Neural cell (in vitro differentiated cells): ENCODE measurements at regions not wholly inside any gene's neighbourhood (a gene's known extent, or its start where the extent isn't known, plus 50 kb on each side); places are given as distances from the start of the nearest gene placed in this dataset.
A peak's percentile ranks its signal among the peaks of the same experiment; 100 is the strongest.

Experiments used
- H2AFZ ChIP-seq: fragments of 200-600, 300-800 bp; sonication (generic), shearing (Covaris generic); 2 replicates; pipeline ENCODE4 v1.6.0; 2014; ENCODE audit warnings: low read depth, mild to moderate bottlenecking, antibody characterized with exemption, low read length, moderate library complexity
- H3F3A ChIP-seq: fragments of 200-600 bp; shearing (Covaris generic); 2 replicates; pipeline ENCODE4 v1.6.1; 2016; ENCODE audit warnings: mild to moderate bottlenecking, moderate library complexity, mixed read lengths, antibody characterized with exemption, low read length; ENCODE audit not compliant: insufficient read depth, poor library complexity, severe bottlenecking
- H3K27ac ChIP-seq: fragments of 200-600, 300-800 bp; sonication (generic), shearing (Covaris generic); 2 replicates; pipeline ENCODE4 v1.5.1; 2014; ENCODE audit warnings: mild to moderate bottlenecking, low read length, moderate library complexity
- H3K27me3 ChIP-seq: fragments of 300-800, 200-600 bp; sonication (generic), shearing (Covaris generic); 2 replicates; pipeline ENCODE4 v1.6.0; 2014; ENCODE audit warnings: mild to moderate bottlenecking, low read depth, low read length, moderate library complexity; ENCODE audit not compliant: insufficient read depth
- H3K36me3 ChIP-seq: fragments of 300-800, 200-600 bp; sonication (generic), shearing (Covaris generic); 2 replicates; pipeline ENCODE4 v1.5.1; 2014; ENCODE audit warnings: mild to moderate bottlenecking, antibody characterized with exemption, low read length, moderate library complexity; ENCODE audit not compliant: insufficient read depth
- H3K4me2 ChIP-seq: fragments of 300-800, 200-600 bp; sonication (generic), shearing (Covaris generic); 2 replicates; pipeline ENCODE4 v1.6.0; 2014; ENCODE audit warnings: mild to moderate bottlenecking, low read length
- H3K4me3 ChIP-seq: fragments of 300-800, 200-600 bp; sonication (generic), shearing (Covaris generic); 2 replicates; pipeline ENCODE4 v1.5.1; 2014; ENCODE audit warnings: mild to moderate bottlenecking, low read length, moderate library complexity
- H3K79me2 ChIP-seq: fragments of 200-600 bp; shearing (Covaris generic); replicated peaks from 2 replicates; pipeline ENCODE4 v1.6.0; 2014; ENCODE audit warnings: mild to moderate bottlenecking, low read length, moderate library complexity; ENCODE audit not compliant: insufficient read depth
- H3K9ac ChIP-seq: fragments of 300-800, 200-600 bp; sonication (generic), shearing (Covaris generic); 2 replicates; pipeline ENCODE4 v1.6.1; 2016; ENCODE audit warnings: mild to moderate bottlenecking, low read length, mixed read lengths
- H3K9me2 ChIP-seq: fragments of 200-600 bp; shearing (Covaris generic); 2 replicates; pipeline ENCODE4 v1.6.1; 2016; ENCODE audit warnings: mild to moderate bottlenecking, low read length, mixed read lengths; ENCODE audit not compliant: insufficient read depth
- H3K9me3 ChIP-seq: fragments of 200-600, 300-800 bp; sonication (generic), shearing (Covaris generic); 2 replicates; pipeline ENCODE4 v1.6.1; 2016; ENCODE audit warnings: mild to moderate bottlenecking, mixed run types, low read length, moderate library complexity, mixed read lengths
- H4K20me1 ChIP-seq: fragments of 200-600 bp; shearing (Covaris generic); 2 replicates; pipeline ENCODE4 v1.6.1; 2016; ENCODE audit warnings: mild to moderate bottlenecking, mixed run types; ENCODE audit not compliant: insufficient read depth
- EP300 ChIP-seq: fragments of 450-650 bp; conservative IDR thresholded peaks from 2 replicates; pipeline ENCODE4 v1.6.1; 2014; ENCODE audit warnings: antibody characterized with exemption, mild to moderate bottlenecking, moderate library complexity; ENCODE audit not compliant: poor library complexity, severe bottlenecking
- EZH2 ChIP-seq: fragments of 200-600, 300-800 bp; shearing (Covaris generic), sonication (generic); IDR thresholded peaks from 2 replicates; pipeline ENCODE4 v1.6.1; 2014; ENCODE audit warnings: antibody characterized with exemption, low read length, borderline replicate concordance, mild to moderate bottlenecking; ENCODE audit not compliant: insufficient read depth, poor library complexity, severe bottlenecking
- MXI1 ChIP-seq: fragments of 450-650 bp; conservative IDR thresholded peaks from 2 replicates; pipeline ENCODE4 v1.6.1; 2014; ENCODE audit warnings: antibody characterized with exemption, mild to moderate bottlenecking; ENCODE audit not compliant: poor library complexity, severe bottlenecking
- POLR2AphosphoS5 ChIP-seq: IDR thresholded peaks from 2 replicates; pipeline ENCODE4 v1.6.1; 2012
- RAD21 ChIP-seq: fragments of 450-650 bp; conservative IDR thresholded peaks from 2 replicates; pipeline ENCODE4 v1.6.1; 2014; ENCODE audit warnings: antibody characterized with exemption, mild to moderate bottlenecking, moderate library complexity
- SMC3 ChIP-seq: fragments of 450-650 bp; conservative IDR thresholded peaks from 2 replicates; pipeline ENCODE4 v1.6.1; 2014; ENCODE audit warnings: antibody characterized with exemption, mild to moderate bottlenecking, moderate library complexity; ENCODE audit not compliant: poor library complexity
- TAF1 ChIP-seq: IDR thresholded peaks from 2 replicates; pipeline ENCODE4 v1.6.1; 2012; ENCODE audit warnings: low read depth
- TF ChIP-seq, protein P1 (sequence below): IDR thresholded peaks from 2 replicates; pipeline ENCODE4 v1.6.1; 2012; ENCODE audit warnings: borderline replicate concordance
- TF ChIP-seq, protein P2 (sequence below): fragments of 450-650 bp; IDR thresholded peaks from 2 replicates; pipeline ENCODE4 v1.5.1; 2014; ENCODE audit warnings: antibody characterized with exemption, mild to moderate bottlenecking, moderate library complexity; ENCODE audit not compliant: poor library complexity, severe bottlenecking

DNA sequence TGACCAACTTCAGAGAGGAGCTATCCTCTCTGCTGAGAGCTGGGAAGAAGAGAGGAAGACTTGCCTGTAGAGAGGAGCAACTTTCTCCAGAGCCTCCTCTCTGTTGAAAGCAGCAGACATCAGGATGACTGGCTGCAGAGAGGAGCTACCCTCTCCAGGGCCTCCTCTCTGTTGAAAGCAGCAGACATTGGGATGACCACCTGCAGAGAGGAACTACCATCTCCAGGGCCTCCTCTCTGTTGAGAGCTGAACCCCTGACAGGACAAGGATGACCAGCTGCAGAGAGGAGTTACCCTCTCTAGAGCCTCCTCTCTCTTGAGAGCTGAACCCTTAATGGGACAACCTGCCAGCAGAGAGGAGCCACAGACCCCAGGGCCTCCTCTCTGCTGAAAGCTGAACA is 83.0 kb upstream of the GJB5 start:
- TF ChIP-seq SMC3 (no peak), EZH2 (no peak), POLR2AphosphoS5 (no peak), MXI1 (no peak), TAF1 (no peak), RAD21 (no peak)
- TF ChIP-seq, protein P1, sequence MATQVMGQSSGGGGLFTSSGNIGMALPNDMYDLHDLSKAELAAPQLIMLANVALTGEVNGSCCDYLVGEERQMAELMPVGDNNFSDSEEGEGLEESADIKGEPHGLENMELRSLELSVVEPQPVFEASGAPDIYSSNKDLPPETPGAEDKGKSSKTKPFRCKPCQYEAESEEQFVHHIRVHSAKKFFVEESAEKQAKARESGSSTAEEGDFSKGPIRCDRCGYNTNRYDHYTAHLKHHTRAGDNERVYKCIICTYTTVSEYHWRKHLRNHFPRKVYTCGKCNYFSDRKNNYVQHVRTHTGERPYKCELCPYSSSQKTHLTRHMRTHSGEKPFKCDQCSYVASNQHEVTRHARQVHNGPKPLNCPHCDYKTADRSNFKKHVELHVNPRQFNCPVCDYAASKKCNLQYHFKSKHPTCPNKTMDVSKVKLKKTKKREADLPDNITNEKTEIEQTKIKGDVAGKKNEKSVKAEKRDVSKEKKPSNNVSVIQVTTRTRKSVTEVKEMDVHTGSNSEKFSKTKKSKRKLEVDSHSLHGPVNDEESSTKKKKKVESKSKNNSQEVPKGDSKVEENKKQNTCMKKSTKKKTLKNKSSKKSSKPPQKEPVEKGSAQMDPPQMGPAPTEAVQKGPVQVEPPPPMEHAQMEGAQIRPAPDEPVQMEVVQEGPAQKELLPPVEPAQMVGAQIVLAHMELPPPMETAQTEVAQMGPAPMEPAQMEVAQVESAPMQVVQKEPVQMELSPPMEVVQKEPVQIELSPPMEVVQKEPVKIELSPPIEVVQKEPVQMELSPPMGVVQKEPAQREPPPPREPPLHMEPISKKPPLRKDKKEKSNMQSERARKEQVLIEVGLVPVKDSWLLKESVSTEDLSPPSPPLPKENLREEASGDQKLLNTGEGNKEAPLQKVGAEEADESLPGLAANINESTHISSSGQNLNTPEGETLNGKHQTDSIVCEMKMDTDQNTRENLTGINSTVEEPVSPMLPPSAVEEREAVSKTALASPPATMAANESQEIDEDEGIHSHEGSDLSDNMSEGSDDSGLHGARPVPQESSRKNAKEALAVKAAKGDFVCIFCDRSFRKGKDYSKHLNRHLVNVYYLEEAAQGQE, result no peak
- TF ChIP-seq, protein P2, sequence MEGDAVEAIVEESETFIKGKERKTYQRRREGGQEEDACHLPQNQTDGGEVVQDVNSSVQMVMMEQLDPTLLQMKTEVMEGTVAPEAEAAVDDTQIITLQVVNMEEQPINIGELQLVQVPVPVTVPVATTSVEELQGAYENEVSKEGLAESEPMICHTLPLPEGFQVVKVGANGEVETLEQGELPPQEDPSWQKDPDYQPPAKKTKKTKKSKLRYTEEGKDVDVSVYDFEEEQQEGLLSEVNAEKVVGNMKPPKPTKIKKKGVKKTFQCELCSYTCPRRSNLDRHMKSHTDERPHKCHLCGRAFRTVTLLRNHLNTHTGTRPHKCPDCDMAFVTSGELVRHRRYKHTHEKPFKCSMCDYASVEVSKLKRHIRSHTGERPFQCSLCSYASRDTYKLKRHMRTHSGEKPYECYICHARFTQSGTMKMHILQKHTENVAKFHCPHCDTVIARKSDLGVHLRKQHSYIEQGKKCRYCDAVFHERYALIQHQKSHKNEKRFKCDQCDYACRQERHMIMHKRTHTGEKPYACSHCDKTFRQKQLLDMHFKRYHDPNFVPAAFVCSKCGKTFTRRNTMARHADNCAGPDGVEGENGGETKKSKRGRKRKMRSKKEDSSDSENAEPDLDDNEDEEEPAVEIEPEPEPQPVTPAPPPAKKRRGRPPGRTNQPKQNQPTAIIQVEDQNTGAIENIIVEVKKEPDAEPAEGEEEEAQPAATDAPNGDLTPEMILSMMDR, result no peak
- Histone ChIP-seq H3K27ac (no peak overlapping the region), H3K4me2 (no peak overlapping the region), H3K9me2 (no peaks in the 10 kb centered on the region), H3K9ac (no peak overlapping the region), H3K27me3 (no peaks in the 10 kb centered on the region), H2AFZ (no peak overlapping the region), H3K79me2 (no peaks in the 10 kb centered on the region), H4K20me1 (no peaks in the 10 kb centered on the region), H3K9me3 (peaks cover 7% of the 10 kb centered on the region), H3K4me3 (no peak overlapping the region), H3F3A (no peaks in the 10 kb centered on the region), H3K36me3 (no peaks in the 10 kb centered on the region)

GRCh38 chr1:34681480-34682451 is 73.1 kb upstream of the GJB5 start:
- Histone ChIP-seq H3K27ac (no peak overlapping the region), H3K36me3 (no peaks in the 10 kb centered on the region), H3K27me3 (no peaks in the 10 kb centered on the region), H3K4me3 (no peak overlapping the region), H3F3A (no peaks in the 10 kb centered on the region), H3K9me3 (no peaks in the 10 kb centered on the region), H3K4me2 (no peak overlapping the region), H4K20me1 (no peaks in the 10 kb centered on the region), H2AFZ (no peak overlapping the region), H3K79me2 (no peaks in the 10 kb centered on the region), H3K9me2 (no peaks in the 10 kb centered on the region), H3K9ac (no peak overlapping the region)
- TF ChIP-seq RAD21, result peak; percentile 87
- TF ChIP-seq MXI1, result no peak
- no peak for TF ChIP-seq EP300
- TF ChIP-seq, protein P1, result no peak
- no peak for TF ChIP-seq EZH2
- TF ChIP-seq POLR2AphosphoS5, result no peak
- TF ChIP-seq SMC3, result peak; percentile 83
- TF ChIP-seq, protein P2, result peak; percentile 83
